OCI-LY1 (cell line): ENCODE measurements at regions not wholly inside any gene's neighbourhood (a gene's known extent, or its start where the extent isn't known, plus 50 kb on each side); places are given as distances from the start of the nearest gene placed in this dataset.

Experiments
- H2AFZ ChIP-seq: fragments of 200-600 bp; sonication (generic), shearing (Covaris generic); 2 replicates; pipeline ENCODE4 v1.6.0; 2014; ENCODE audit warnings: antibody characterized with exemption, mild to moderate bottlenecking, low read length
- H3F3A ChIP-seq: fragments of 200-600 bp; sonication (generic), shearing (Covaris generic); 2 replicates; pipeline ENCODE4 v1.6.0; 2014; ENCODE audit warnings: mild to moderate bottlenecking, antibody characterized with exemption, low read length, moderate library complexity; ENCODE audit not compliant: insufficient read depth
- H3K27ac ChIP-seq: fragments of 200-600 bp; sonication (generic); 2 replicates; pipeline ENCODE4 v1.5.1; 2014; ENCODE audit warnings: low read length, mixed run types, mild to moderate bottlenecking, low read depth; ENCODE audit not compliant: poor library complexity, severe bottlenecking
- H3K27me3 ChIP-seq: fragments of 200-600 bp; sonication (generic); 2 replicates; pipeline ENCODE4 v1.6.0; 2014; ENCODE audit warnings: antibody characterized with exemption, mild to moderate bottlenecking, low read length, moderate library complexity; ENCODE audit not compliant: insufficient read depth
- H3K36me3 ChIP-seq: fragments of 200-600 bp; sonication (generic); 2 replicates; pipeline ENCODE4 v1.6.1; 2014; ENCODE audit warnings: mild to moderate bottlenecking, antibody characterized with exemption, low read length, moderate library complexity, mixed read lengths; ENCODE audit not compliant: insufficient read depth
- H3K4me1 ChIP-seq: fragments of 200-600 bp; sonication (generic); 2 replicates; pipeline ENCODE4 v1.5.1; 2014; ENCODE audit warnings: mild to moderate bottlenecking, low read length, moderate library complexity; ENCODE audit not compliant: insufficient read depth, severe bottlenecking
- H3K4me2 ChIP-seq: fragments of 200-600 bp; sonication (generic), shearing (Covaris generic); 2 replicates; pipeline ENCODE4 v1.6.1; 2014; ENCODE audit warnings: low read length
- H3K4me3 ChIP-seq: fragments of 200-600 bp; sonication (generic); 2 replicates; pipeline ENCODE4 v1.5.1; 2014; ENCODE audit warnings: low read length, low read depth, mild to moderate bottlenecking, mixed read lengths; ENCODE audit not compliant: poor library complexity, severe bottlenecking
- H3K79me2 ChIP-seq: fragments of 200-600 bp; shearing (Covaris generic); 2 replicates; pipeline ENCODE4 v1.6.1; 2016; ENCODE audit warnings: mixed run types, low read length, mixed read lengths; ENCODE audit not compliant: insufficient read depth
- H3K9ac ChIP-seq: fragments of 200-600 bp; sonication (generic), shearing (Covaris generic); 2 replicates; pipeline ENCODE4 v1.6.1; 2014; ENCODE audit warnings: mild to moderate bottlenecking, low read length, mixed read lengths
- H3K9me2 ChIP-seq: fragments of 200-600 bp; sonication (generic), shearing (Covaris generic); 2 replicates; pipeline ENCODE4 v1.6.1; 2014; ENCODE audit warnings: low read depth, mild to moderate bottlenecking, low read length, mixed read lengths
- H3K9me3 ChIP-seq: fragments of 200-600 bp; shearing (Covaris generic); 2 replicates; pipeline ENCODE4 v1.6.1; 2014; ENCODE audit warnings: low read length, mixed read lengths
- H4K20me1 ChIP-seq: fragments of 200-600 bp; sonication (generic), shearing (Covaris generic); 2 replicates; pipeline ENCODE4 v1.6.0; 2016; ENCODE audit warnings: mild to moderate bottlenecking, low read length; ENCODE audit not compliant: insufficient read depth
- CTCF ChIP-seq: fragments of 200-600 bp; sonication (generic), shearing (Covaris generic); IDR thresholded peaks from 2 replicates; pipeline ENCODE4 v1.5.1; 2017; ENCODE audit warnings: mild to moderate bottlenecking, antibody characterized with exemption, low read length, moderate library complexity, mixed read lengths
- EZH2 ChIP-seq: fragments of 200-600 bp; sonication (generic), shearing (Covaris generic); IDR thresholded peaks from 2 replicates; pipeline ENCODE4 v1.8.0; 2017; ENCODE audit warnings: borderline replicate concordance, mixed run types, mild to moderate bottlenecking, antibody characterized with exemption, low read length, moderate library complexity, mixed read lengths

GRCh38 chr4:134343656-134344055 is 142.1 kb upstream of the PABPC4L start:
- Histone ChIP-seq H3K9me3 (no peaks in the 10 kb centered on the region), H3K4me1 (no peaks in the 10 kb centered on the region), H3K36me3 (no peaks in the 10 kb centered on the region), H3K27ac (no peak overlapping the region), H2AFZ (no peak overlapping the region), H4K20me1 (no peaks in the 10 kb centered on the region), H3K4me2 (no peak overlapping the region), H3F3A (no peaks in the 10 kb centered on the region), H3K27me3 (no peaks in the 10 kb centered on the region), H3K4me3 (no peak overlapping the region), H3K9me2 (no peaks in the 10 kb centered on the region), H3K79me2 (no peaks in the 10 kb centered on the region), H3K9ac (no peak overlapping the region)
- TF ChIP-seq CTCF (no peak), EZH2 (no peak)

- Histone ChIP-seq H4K20me1 (no peaks in the 10 kb centered on the region), H2AFZ (no peak overlapping the region)
Measured at GRCh38 chr4:134343081-134343480, 141.5 kb upstream of the PABPC4L start.

GRCh38 chr4:134337574-134337973 is 136.0 kb upstream of the PABPC4L start:
- Histone ChIP-seq H3K79me2 (no peaks in the 10 kb centered on the region), H2AFZ (no peak overlapping the region), H3K27me3 (no peaks in the 10 kb centered on the region), H3K4me1 (no peaks in the 10 kb centered on the region), H3F3A (no peaks in the 10 kb centered on the region), H3K9me2 (no peaks in the 10 kb centered on the region), H3K4me3 (no peak overlapping the region), H3K27ac (no peak overlapping the region), H4K20me1 (no peaks in the 10 kb centered on the region), H3K4me2 (no peak overlapping the region), H3K36me3 (no peaks in the 10 kb centered on the region), H3K9me3 (no peaks in the 10 kb centered on the region), H3K9ac (no peak overlapping the region)
- TF ChIP-seq EZH2, result no peak
- TF ChIP-seq CTCF, result no peak

More at GRCh38 chr4:134343081-134343480, 141.5 kb upstream of the PABPC4L start:
- Histone ChIP-seq H3K4me1 (no peaks in the 10 kb centered on the region), H3F3A (no peaks in the 10 kb centered on the region), H3K79me2 (no peaks in the 10 kb centered on the region), H3K36me3 (no peaks in the 10 kb centered on the region), H3K9me3 (no peaks in the 10 kb centered on the region), H3K9ac (no peak overlapping the region), H3K9me2 (no peaks in the 10 kb centered on the region), H3K4me2 (no peak overlapping the region), H3K27me3 (no peaks in the 10 kb centered on the region), H3K4me3 (no peak overlapping the region), H3K27ac (no peak overlapping the region)
- TF ChIP-seq EZH2, result no peak
- no peak for TF ChIP-seq CTCF
